Right atrium auricular region (tissue), 2 donors: ENCODE measurements at regions not wholly inside any gene's neighbourhood (a gene's known extent, or its start where the extent isn't known, plus 50 kb on each side); places are given as distances from the start of the nearest gene placed in this dataset.

Experiments used
- DNase-seq: peaks from one replicate; pipeline ENCODE4 v3.0.0-alpha.2; 2019; ENCODE audit warnings: low spot score
- H3K27ac ChIP-seq, 2 donors: fragments of 200-600 bp; sonication (generic); 1 replicate in 1 of 2; 2 replicates in 1 of 2; pipeline ENCODE4 v1.5.1; 2016 to 2019
- H3K27me3 ChIP-seq, 2 donors: fragments of 200-600 bp; sonication (generic); one replicate each; pipeline versions ENCODE4 v1.5.1 to v1.6.0; 2017 to 2019
- H3K36me3 ChIP-seq: fragments of 200-600 bp; sonication (generic); one replicate; pipeline ENCODE4 v1.5.1; 2016
- H3K4me1 ChIP-seq, 2 donors: fragments of 200-600 bp; sonication (generic); one replicate each; pipeline versions ENCODE4 v1.5.1 to v1.6.0; 2017 to 2019
- H3K4me3 ChIP-seq, 2 donors: fragments of 200-600 bp; sonication (generic); 1 replicate in 1 of 2; 2 replicates in 1 of 2; pipeline ENCODE4 v1.5.1; 2017 to 2019; ENCODE audit warnings: mild to moderate bottlenecking in 1 of 2, moderate library complexity in 1 of 2
- H3K9me3 ChIP-seq, 2 donors: fragments of 200-600 bp; sonication (generic); one replicate each; pipeline ENCODE4 v1.5.1; 2019
- CTCF ChIP-seq, 2 donors: fragments of 200-600 bp; sonication (generic); IDR thresholded peaks; one replicate each; pipeline ENCODE4 v1.5.1; 2019; ENCODE audit warnings: antibody characterized with exemption in 2 of 2

DNA sequence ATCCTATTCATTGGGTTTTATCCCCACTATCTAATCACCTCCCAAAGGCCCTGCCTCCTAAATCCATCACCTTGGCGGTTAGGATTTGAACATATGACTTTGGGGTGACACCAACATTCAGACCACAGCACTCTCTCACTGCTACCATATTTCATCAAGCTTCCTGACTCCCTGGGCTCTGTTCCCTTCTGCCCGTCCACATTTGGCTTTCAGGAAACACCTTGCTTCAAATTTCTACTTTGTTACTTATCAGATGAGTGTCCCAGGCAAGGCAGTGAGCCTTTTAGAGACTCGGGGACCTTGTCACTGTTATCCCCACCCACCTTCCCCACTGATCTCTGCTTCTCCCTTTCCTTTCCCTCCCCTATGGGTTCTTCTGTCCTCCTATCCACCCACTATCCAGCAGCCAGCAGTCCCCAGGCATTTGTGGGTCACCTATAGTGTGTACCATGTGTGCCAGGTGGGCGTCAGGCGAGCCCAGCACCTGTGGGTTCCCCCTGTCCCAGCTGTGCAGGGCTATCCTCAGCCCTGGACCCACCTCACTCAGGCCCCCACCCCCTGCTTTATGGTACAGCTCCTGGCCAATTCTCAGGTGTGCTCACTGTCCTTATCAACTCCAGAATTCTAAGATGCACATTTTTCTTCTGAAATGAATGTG lies 230.9 kb downstream of the LOXHD1 start:
- no peak for DNase-seq
- no peak for TF ChIP-seq CTCF (IDR thresholded peaks at IDR 0.05)
- Histone ChIP-seq H3K27me3 (no peaks in the 10 kb centered on the region), H3K27ac (no peak overlapping the region), H3K9me3 (no peaks in the 10 kb centered on the region), H3K4me3 (no peak overlapping the region), H3K36me3 (no peaks in the 10 kb centered on the region), H3K4me1 (no peaks in the 10 kb centered on the region)

DNA sequence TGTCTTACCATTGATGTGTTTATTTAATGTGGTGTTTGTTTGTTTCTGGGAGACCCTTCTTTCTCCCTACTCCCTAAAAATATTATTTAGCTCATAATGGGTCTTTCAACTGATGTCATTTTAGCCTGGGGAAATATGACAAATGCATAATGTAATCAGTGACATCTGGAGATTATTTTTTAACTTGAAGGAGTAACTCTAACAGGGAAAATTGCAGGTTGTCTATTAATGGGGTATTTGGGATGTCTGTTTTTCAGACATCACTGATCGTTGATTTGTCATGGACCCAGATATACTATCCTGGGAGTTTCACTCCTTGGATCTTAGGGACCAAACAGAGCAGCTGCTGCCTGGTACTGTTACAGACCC lies 230.4 kb downstream of the LOXHD1 start:
- no peaks in the 10 kb centered on the region for H3K4me1 ChIP-seq
- H3K27ac ChIP-seq = no peak overlapping the region
- no peaks in the 10 kb centered on the region for H3K9me3 ChIP-seq
- no peaks in the 10 kb centered on the region for H3K36me3 ChIP-seq
- DNase-seq = no peak
- TF ChIP-seq CTCF (IDR thresholded peaks at IDR 0.05) = no peak
- no peaks in the 10 kb centered on the region for H3K27me3 ChIP-seq
- no peak overlapping the region for H3K4me3 ChIP-seq
